Adrenal gland (tissue), 5 donors: ENCODE measurements at regions not wholly inside any gene's neighbourhood (a gene's known extent, or its start where the extent isn't known, plus 50 kb on each side); places are given as distances from the start of the nearest gene placed in this dataset.

Experiments used
- CTCF ChIP-seq, 6 experiments: fragments of 450-650 bp in 4 of 6; fragments of 200-600 bp in 2 of 6; sonication (generic) in 1 of 6; IDR thresholded peaks; 1 replicate in 5 of 6; 2 replicates in 1 of 6; pipeline versions ENCODE4 v1.5.1 to v1.8.0; 2016 to 2021; ENCODE audit warnings: antibody characterized with exemption in 6 of 6, mild to moderate bottlenecking in 2 of 6, moderate library complexity in 1 of 6
- POLR2A ChIP-seq, 2 donors: fragments of 450-650 bp; IDR thresholded peaks; one replicate each; pipeline ENCODE4 v1.6.1; 2017; ENCODE audit warnings: antibody characterized with exemption in 2 of 2, mild to moderate bottlenecking in 2 of 2, moderate library complexity in 1 of 2
- donor health status: DM: no; HTN: no; CAD: no.

GRCh38 chr14:94699831-94700230 lies 70.1 kb downstream of the GSC start:
- TF ChIP-seq CTCF (IDR thresholded peaks at IDR 0.05) (no peak), POLR2A (IDR thresholded peaks at IDR 0.05) (no peak)
